ENCODE measurements at regions not wholly inside any gene's neighbourhood (a gene's known extent, or its start where the extent isn't known, plus 50 kb on each side); places are given as distances from the start of the nearest gene placed in this dataset.

DNA sequence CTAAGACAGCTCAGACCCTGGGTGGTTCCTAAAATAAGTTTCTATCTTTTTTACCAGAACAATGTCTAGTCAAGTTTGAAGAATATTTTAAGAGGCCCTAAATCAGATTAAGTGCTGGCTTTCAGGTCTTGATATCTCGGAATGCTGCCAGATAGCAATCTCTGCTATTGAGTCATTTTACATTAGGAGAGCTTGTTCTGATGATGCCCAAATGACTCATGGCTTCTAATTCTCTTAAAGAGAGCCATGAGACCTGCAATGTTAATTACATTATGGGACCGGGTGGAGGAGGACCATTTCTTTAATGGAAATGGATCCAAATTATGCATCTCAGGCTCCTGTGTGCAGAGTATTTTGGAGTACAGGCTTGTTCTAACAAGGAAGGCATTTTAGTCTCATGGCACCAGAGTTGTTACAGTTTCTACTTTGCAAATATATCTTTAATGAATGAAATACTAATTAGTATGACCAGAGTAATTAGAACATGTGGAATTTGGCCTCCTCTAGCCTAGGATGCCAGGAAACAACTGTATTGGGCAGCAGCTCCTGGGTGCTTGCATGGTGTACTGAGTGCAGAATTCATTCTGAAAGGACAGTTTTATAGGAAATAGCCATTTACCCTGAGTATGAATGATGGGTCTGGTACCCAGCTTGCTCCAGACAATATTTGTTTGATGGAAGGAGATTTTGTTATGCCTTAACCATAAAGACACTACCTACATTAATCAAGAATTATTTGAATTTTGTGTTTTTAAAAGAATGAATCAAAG lies 94.0 kb upstream of the SULT1C3 start:
- no peaks in the 10 kb centered on the region for H3K9me3 ChIP-seq
- no peak overlapping the region for H3K27ac ChIP-seq
- no peaks in the 10 kb centered on the region for H3K27me3 ChIP-seq
- no peak for DNase-seq (ENCODE audit: low spot score)
- H3K36me3 ChIP-seq = no peaks in the 10 kb centered on the region
- H3K4me3 ChIP-seq = no peak overlapping the region
- no peak for TF ChIP-seq CTCF (IDR thresholded peaks at IDR 0.05)
- no peaks in the 10 kb centered on the region for H3K4me1 ChIP-seq

- no peaks in the 10 kb centered on the region for H3K4me1 ChIP-seq
- no peak overlapping the region for H3K27ac ChIP-seq
These were observed 91.2 kb upstream of the SULT1C3 start for GRCh38 chr2:108148555-108148954.

GRCh38 chr2:108154366-108155061 lies 85.3 kb upstream of the SULT1C3 start:
- H3K36me3 ChIP-seq = no peaks in the 10 kb centered on the region
- no peak overlapping the region for H3K27ac ChIP-seq
- no peaks in the 10 kb centered on the region for H3K9me3 ChIP-seq
- H3K4me3 ChIP-seq = no peak overlapping the region
- no peaks in the 10 kb centered on the region for H3K27me3 ChIP-seq
- H3K4me1 ChIP-seq = no peaks in the 10 kb centered on the region
- no peak for TF ChIP-seq CTCF (IDR thresholded peaks at IDR 0.05)
- DNase-seq (ENCODE audit: low spot score) = no peak

More at GRCh38 chr2:108148555-108148954, 91.2 kb upstream of the SULT1C3 start:
- no peak for TF ChIP-seq CTCF (IDR thresholded peaks at IDR 0.05)
- Histone ChIP-seq H3K9me3 (no peaks in the 10 kb centered on the region), H3K36me3 (no peaks in the 10 kb centered on the region), H3K4me3 (no peak overlapping the region), H3K27me3 (no peaks in the 10 kb centered on the region)
- DNase-seq (ENCODE audit: low spot score) = no peak

DNA sequence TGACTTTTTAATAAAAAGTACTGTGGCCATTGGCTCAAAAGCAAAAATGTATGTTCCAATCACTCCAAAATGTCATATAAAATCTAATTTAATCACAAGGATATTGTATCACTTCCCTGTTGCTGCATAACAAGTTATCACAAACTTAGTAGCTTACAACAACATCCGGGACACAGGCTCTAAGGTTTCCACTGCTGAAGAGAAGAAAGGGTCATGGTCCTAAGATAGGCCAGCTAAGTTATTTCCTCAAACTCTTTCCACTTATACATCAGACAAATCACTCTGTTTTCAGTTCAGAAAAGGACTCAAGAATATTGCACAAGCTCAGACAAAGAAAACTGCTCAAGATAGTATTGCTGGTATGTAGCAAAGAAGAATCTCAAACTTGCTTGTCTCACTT lies 78.5 kb upstream of the SULT1C3 start:
- H3K9me3 ChIP-seq = no peaks in the 10 kb centered on the region
- no peak for TF ChIP-seq CTCF (IDR thresholded peaks at IDR 0.05)
- no peak overlapping the region for H3K27ac ChIP-seq

GRCh38 chr2:108164318-108164717 lies 75.5 kb upstream of the SULT1C3 start:
- Histone ChIP-seq H3K4me3 (no peak overlapping the region), H3K27ac (no peak overlapping the region), H3K27me3 (no peaks in the 10 kb centered on the region), H3K9me3 (no peaks in the 10 kb centered on the region), H3K36me3 (no peaks in the 10 kb centered on the region), H3K4me1 (no peaks in the 10 kb centered on the region)
- no peak for DNase-seq (ENCODE audit: low spot score)
- no peak for TF ChIP-seq CTCF (IDR thresholded peaks at IDR 0.05)

More for the DNA sequence above, 78.5 kb upstream of the SULT1C3 start:
- Histone ChIP-seq H3K27me3 (no peaks in the 10 kb centered on the region), H3K4me1 (no peaks in the 10 kb centered on the region), H3K36me3 (no peaks in the 10 kb centered on the region), H3K4me3 (no peak overlapping the region)
- DNase-seq (ENCODE audit: low spot score) = no peak

Measured in right atrium auricular region (tissue), 2 donors.